MCF 10A (cell line): ENCODE measurements at regions not wholly inside any gene's neighbourhood (a gene's known extent, or its start where the extent isn't known, plus 50 kb on each side); places are given as distances from the start of the nearest gene placed in this dataset.

Source experiments
- BruUV-seq: library from RNA; stranded (reverse); fragments of 400-500 nt; replicated peaks from 2 replicates; lab custom pipeline; 2021; lab: Mats Ljungman, UMichigan
- CTCF ChIA-PET: fragments of 300-600 bp; sonication (Branson Sonifier 250); formaldehyde crosslinking; extraction: SDS; loops from one replicate; lab custom pipeline; 2021; ENCODE audit warnings: antibody characterized with exemption, inconsistent platforms; lab: Yijun Ruan, JAX
- POLR2A ChIA-PET: fragments of 300-600, 350-650 bp; sonication (Branson Sonifier 250); formaldehyde crosslinking; extraction: SDS; loops from one replicate; lab custom pipeline; 2020; ENCODE audit warnings: antibody characterized with exemption, inconsistent platforms; lab: Yijun Ruan, JAX
- DNase-seq: peaks from one replicate; pipeline ENCODE4 v3.0.0-alpha.2; 2018; ENCODE audit not compliant: unreplicated experiment
- H3K27ac Mint-ChIP-seq: one replicate; pipeline ENCODE4 v1.8.0; 2022; ENCODE audit warnings: mild to moderate bottlenecking, low read depth, mixed read lengths; ENCODE audit not compliant: unreplicated experiment
- H3K27me3 Mint-ChIP-seq: one replicate; pipeline ENCODE4 v1.8.0; 2022; ENCODE audit warnings: mixed read lengths; ENCODE audit not compliant: insufficient read depth, unreplicated experiment
- H3K36me3 Mint-ChIP-seq: one replicate; pipeline ENCODE4 v1.8.0; 2022; ENCODE audit warnings: mild to moderate bottlenecking, moderate library complexity, mixed read lengths; ENCODE audit not compliant: insufficient read depth, unreplicated experiment
- H3K4me1 Mint-ChIP-seq: one replicate; pipeline ENCODE4 v1.8.0; 2022; ENCODE audit warnings: mixed read lengths; ENCODE audit not compliant: insufficient read depth, unreplicated experiment
- H3K4me3 Mint-ChIP-seq: one replicate; pipeline ENCODE4 v1.8.0; 2022; ENCODE audit warnings: mild to moderate bottlenecking, moderate library complexity, mixed read lengths; ENCODE audit not compliant: unreplicated experiment
- H3K9me3 Mint-ChIP-seq: one replicate; pipeline ENCODE4 v1.8.0; 2022; ENCODE audit warnings: mixed read lengths; ENCODE audit not compliant: unreplicated experiment
- intact Hi-C: fragments of 100-400 bp; cut with micrococcal nuclease; formaldehyde crosslinking; loops from 2 replicates; pipeline ENCODE4 v1.14.1; 2022
- TF ChIP-seq, protein P1 (sequence below): fragments of 200-600 bp; IDR thresholded peaks from one replicate; pipeline ENCODE4 v1.8.0; 2022; ENCODE audit warnings: antibody characterized with exemption, mild to moderate bottlenecking; ENCODE audit not compliant: unreplicated experiment

GRCh38 chr5:21063146-21063545 is 1075.1 kb upstream of the CDH18 start:
- Mint-ChIP-seq H3K4me1 (no peaks in the 10 kb centered on the region), H3K9me3 (peaks cover 8% of the 10 kb centered on the region), H3K36me3 (no peaks in the 10 kb centered on the region), H3K27me3 (no peaks in the 10 kb centered on the region), H3K27ac (no peak overlapping the region), H3K4me3 (no peak overlapping the region)
- DNase-seq = no peak
- intact Hi-C loops = no loop called here
- ChIA-PET CTCF (no interaction called here), POLR2A (no interaction called here)
- BruUV-seq = no TSS peak
- TF ChIP-seq, protein P1, sequence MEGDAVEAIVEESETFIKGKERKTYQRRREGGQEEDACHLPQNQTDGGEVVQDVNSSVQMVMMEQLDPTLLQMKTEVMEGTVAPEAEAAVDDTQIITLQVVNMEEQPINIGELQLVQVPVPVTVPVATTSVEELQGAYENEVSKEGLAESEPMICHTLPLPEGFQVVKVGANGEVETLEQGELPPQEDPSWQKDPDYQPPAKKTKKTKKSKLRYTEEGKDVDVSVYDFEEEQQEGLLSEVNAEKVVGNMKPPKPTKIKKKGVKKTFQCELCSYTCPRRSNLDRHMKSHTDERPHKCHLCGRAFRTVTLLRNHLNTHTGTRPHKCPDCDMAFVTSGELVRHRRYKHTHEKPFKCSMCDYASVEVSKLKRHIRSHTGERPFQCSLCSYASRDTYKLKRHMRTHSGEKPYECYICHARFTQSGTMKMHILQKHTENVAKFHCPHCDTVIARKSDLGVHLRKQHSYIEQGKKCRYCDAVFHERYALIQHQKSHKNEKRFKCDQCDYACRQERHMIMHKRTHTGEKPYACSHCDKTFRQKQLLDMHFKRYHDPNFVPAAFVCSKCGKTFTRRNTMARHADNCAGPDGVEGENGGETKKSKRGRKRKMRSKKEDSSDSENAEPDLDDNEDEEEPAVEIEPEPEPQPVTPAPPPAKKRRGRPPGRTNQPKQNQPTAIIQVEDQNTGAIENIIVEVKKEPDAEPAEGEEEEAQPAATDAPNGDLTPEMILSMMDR = no peak

- POLR2A ChIA-PET = no interaction called here
- H3K9me3 Mint-ChIP-seq = peaks cover 8% of the 10 kb centered on the region
- no peak overlapping the region for H3K27ac Mint-ChIP-seq
- H3K4me1 Mint-ChIP-seq = no peaks in the 10 kb centered on the region
- TF ChIP-seq, protein P1 = no peak
- H3K4me3 Mint-ChIP-seq = no peak overlapping the region
- no peaks in the 10 kb centered on the region for H3K27me3 Mint-ChIP-seq
- no TSS peak for BruUV-seq
- CTCF ChIA-PET = no interaction called here
- no peaks in the 10 kb centered on the region for H3K36me3 Mint-ChIP-seq
- intact Hi-C loops = no loop called here
- DNase-seq = no peak
Observed at GRCh38 chr5:21058289-21058688, 1070.3 kb upstream of the CDH18 start.

DNA sequence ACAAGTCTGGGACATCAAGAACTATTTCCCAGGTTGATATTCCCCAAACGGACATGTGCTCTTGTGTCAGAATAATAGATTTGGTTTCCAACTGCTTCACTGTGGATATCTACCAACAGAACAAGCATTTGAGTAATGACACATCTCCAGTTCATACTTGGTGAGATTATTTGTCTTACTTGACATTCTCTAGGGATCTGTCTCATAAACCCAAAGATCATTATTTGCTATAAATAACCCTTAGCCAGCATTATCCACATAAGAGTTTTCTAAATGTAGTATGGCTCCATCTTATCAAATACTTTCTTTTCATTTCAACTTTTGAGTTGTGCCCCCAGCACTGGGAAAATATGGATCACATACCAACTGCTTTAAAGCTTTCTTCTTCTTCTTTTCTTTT is 1063.9 kb upstream of the CDH18 start:
- no peaks in the 10 kb centered on the region for H3K27me3 Mint-ChIP-seq
- no peaks in the 10 kb centered on the region for H3K36me3 Mint-ChIP-seq
- CTCF ChIA-PET = no interaction called here
- no peak for DNase-seq
- POLR2A ChIA-PET = interaction anchor here (0.6 kb wide), 1 partner anchor 34 kb away, joined by 4 read pairs; no protein-coding TSS in a partner anchor
- TF ChIP-seq, protein P1 = no peak
- no peaks in the 10 kb centered on the region for H3K4me1 Mint-ChIP-seq
- H3K27ac Mint-ChIP-seq = no peak overlapping the region
- intact Hi-C loops = no loop called here
- H3K4me3 Mint-ChIP-seq = no peak overlapping the region
- no TSS peak for BruUV-seq
- no peaks in the 10 kb centered on the region for H3K9me3 Mint-ChIP-seq

DNA sequence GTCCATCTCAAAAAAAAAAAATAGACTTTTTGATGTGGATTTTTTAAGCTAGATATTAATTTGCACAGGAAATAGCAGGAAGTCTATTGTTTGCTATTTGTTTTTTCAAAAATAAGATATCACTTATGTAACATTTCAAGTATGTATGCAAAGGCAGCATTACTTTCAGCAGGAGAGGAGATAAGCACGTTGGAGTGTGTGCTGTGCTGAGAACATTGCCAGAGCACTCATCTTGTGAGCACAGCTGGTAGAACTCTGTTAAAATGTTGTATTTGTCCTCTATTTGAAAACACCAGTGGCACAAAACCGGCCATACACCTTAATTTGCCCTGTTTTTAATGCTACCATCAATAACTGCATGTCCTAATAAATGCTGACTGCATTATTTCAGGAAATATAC is 1061.9 kb upstream of the CDH18 start:
- Mint-ChIP-seq H3K27ac (no peak overlapping the region), H3K4me1 (no peaks in the 10 kb centered on the region), H3K4me3 (no peak overlapping the region), H3K9me3 (no peaks in the 10 kb centered on the region), H3K27me3 (no peaks in the 10 kb centered on the region), H3K36me3 (no peaks in the 10 kb centered on the region)
- ChIA-PET CTCF (no interaction called here), POLR2A (no interaction called here)
- BruUV-seq = no TSS peak
- no peak for DNase-seq
- intact Hi-C loops = no loop called here
- TF ChIP-seq, protein P1 = no peak
